GM12878 (cell line): ENCODE measurements at regions not wholly inside any gene's neighbourhood (a gene's known extent, or its start where the extent isn't known, plus 50 kb on each side); places are given as distances from the start of the nearest gene placed in this dataset.

Source experiments
- EGR1 ChIP-seq, 2 experiments: IDR thresholded peaks; 1 replicate in 1 of 2; 2 replicates in 1 of 2; pipeline ENCODE4 v1.6.1; 2011 to 2012; ENCODE audit warnings: low read depth in 2 of 2, low read length in 2 of 2, borderline replicate concordance in 1 of 2, mild to moderate bottlenecking in 1 of 2, moderate library complexity in 1 of 2
- EZH2 ChIP-seq: IDR thresholded peaks from 2 replicates; pipeline ENCODE4 v1.6.1; 2012; ENCODE audit warnings: low read depth, mild to moderate bottlenecking, control low read depth, inconsistent platforms, low read length, borderline replicate concordance; ENCODE audit not compliant: control insufficient read depth
- MXI1 ChIP-seq: fragments of 150-350 bp; IDR thresholded peaks from 2 replicates; pipeline ENCODE4 v1.6.1; 2011; ENCODE audit warnings: low read depth, mild to moderate bottlenecking, inconsistent platforms, low read length, improper control_type of control experiment
- MYC ChIP-seq: IDR thresholded peaks from 2 replicates; pipeline ENCODE4 v1.6.1; 2011; ENCODE audit warnings: mild to moderate bottlenecking, low read length, moderate library complexity, inconsistent platforms; ENCODE audit not compliant: insufficient read depth, insufficient replicate concordance, insufficient read length, severe bottlenecking
- NFIC ChIP-seq: IDR thresholded peaks from 2 replicates; pipeline ENCODE4 v1.6.1; 2012; ENCODE audit warnings: low read depth, mild to moderate bottlenecking, inconsistent platforms, low read length, moderate library complexity
- NFYA ChIP-seq: IDR thresholded peaks from 2 replicates; pipeline ENCODE4 v1.6.1; 2011; ENCODE audit warnings: low read depth, mild to moderate bottlenecking, low read length, improper control_type of control experiment, borderline replicate concordance
- ZNF217 ChIP-seq: fragments of 450-650 bp; IDR thresholded peaks from 2 replicates; pipeline ENCODE4 v1.6.1; 2017; ENCODE audit warnings: antibody characterized with exemption, mild to moderate bottlenecking
- TF ChIP-seq, protein P1 (sequence below): fragments of 450-650 bp; IDR thresholded peaks from 2 replicates; pipeline ENCODE4 v1.6.1; 2016; ENCODE audit warnings: mild to moderate bottlenecking
- TF ChIP-seq, protein P2 (sequence below): IDR thresholded peaks from 2 replicates; pipeline ENCODE4 v1.6.1; 2012; ENCODE audit warnings: low read depth, low read length, improper control_type of control experiment
- TF ChIP-seq, protein P3 (sequence below), 3 experiments: IDR thresholded peaks in 2 of 3; conservative IDR thresholded peaks in 1 of 3; 2 replicates each; pipeline ENCODE4 v1.5.1; 2011; ENCODE audit warnings: low read depth in 3 of 3, low read length in 3 of 3, mild to moderate bottlenecking in 3 of 3, control low read depth in 2 of 3, moderate library complexity in 2 of 3, inconsistent platforms in 1 of 3, mixed read lengths in 1 of 3; ENCODE audit not compliant: control insufficient read depth in 2 of 3, insufficient read depth in 1 of 3; ENCODE audit errors: extremely low read depth in 1 of 3
- TF ChIP-seq, protein P4 (sequence below): IDR thresholded peaks from 2 replicates; pipeline ENCODE4 v1.6.1; 2011; ENCODE audit warnings: borderline replicate concordance, low read depth, mild to moderate bottlenecking, moderate library complexity, mixed read lengths, low read length; ENCODE audit not compliant: insufficient read depth; ENCODE audit errors: extremely low read length

DNA sequence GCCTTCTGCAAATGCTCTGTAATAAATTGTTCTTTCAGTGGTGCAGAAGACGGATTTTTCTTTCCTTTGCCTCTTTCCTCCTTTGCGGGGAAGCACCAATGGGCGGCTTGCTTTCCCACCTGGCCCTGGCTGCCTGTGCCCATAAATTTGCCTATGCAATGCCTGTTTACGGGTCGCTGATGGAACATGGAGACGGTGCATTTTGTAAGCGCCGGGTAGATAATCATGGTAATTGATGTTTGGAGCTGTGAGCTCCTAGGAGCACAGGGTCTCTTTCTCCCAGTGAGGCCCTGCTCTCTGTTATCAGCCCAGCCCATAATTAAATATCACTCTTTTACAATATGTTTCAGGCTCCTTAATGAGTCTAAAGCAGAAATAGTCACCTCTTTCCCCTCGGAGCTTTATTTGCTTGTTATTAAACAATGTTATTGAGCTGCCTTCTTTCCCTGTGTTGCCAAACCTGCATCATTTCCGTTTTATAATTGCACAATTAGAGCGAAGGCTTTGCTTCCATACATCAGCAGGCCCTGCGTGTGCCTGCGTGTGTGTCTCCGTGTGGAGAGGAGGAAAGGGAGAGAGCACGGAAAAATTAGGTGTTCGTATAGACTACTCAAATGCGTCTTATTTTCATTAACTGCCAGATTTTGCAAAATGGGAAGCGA, 437.4 kb upstream of the POU3F3 start:
- TF ChIP-seq, protein P1, sequence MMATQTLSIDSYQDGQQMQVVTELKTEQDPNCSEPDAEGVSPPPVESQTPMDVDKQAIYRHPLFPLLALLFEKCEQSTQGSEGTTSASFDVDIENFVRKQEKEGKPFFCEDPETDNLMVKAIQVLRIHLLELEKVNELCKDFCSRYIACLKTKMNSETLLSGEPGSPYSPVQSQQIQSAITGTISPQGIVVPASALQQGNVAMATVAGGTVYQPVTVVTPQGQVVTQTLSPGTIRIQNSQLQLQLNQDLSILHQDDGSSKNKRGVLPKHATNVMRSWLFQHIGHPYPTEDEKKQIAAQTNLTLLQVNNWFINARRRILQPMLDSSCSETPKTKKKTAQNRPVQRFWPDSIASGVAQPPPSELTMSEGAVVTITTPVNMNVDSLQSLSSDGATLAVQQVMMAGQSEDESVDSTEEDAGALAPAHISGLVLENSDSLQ: no peak
- no peak for TF ChIP-seq ZNF217
- no peak for TF ChIP-seq NFYA
- no peak for TF ChIP-seq EZH2
- no peak for TF ChIP-seq EGR1 (IDR thresholded peaks at IDR 0.05; ENCODE audit: borderline replicate concordance in 1 of 2, low read depth in 2 of 2, low read length in 2 of 2)
- TF ChIP-seq, protein P2, sequence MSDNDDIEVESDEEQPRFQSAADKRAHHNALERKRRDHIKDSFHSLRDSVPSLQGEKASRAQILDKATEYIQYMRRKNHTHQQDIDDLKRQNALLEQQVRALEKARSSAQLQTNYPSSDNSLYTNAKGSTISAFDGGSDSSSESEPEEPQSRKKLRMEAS: no peak
- TF ChIP-seq, protein P3, sequence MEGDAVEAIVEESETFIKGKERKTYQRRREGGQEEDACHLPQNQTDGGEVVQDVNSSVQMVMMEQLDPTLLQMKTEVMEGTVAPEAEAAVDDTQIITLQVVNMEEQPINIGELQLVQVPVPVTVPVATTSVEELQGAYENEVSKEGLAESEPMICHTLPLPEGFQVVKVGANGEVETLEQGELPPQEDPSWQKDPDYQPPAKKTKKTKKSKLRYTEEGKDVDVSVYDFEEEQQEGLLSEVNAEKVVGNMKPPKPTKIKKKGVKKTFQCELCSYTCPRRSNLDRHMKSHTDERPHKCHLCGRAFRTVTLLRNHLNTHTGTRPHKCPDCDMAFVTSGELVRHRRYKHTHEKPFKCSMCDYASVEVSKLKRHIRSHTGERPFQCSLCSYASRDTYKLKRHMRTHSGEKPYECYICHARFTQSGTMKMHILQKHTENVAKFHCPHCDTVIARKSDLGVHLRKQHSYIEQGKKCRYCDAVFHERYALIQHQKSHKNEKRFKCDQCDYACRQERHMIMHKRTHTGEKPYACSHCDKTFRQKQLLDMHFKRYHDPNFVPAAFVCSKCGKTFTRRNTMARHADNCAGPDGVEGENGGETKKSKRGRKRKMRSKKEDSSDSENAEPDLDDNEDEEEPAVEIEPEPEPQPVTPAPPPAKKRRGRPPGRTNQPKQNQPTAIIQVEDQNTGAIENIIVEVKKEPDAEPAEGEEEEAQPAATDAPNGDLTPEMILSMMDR (IDR thresholded peaks at IDR 0.05 in 2 of 3, conservative IDR thresholded peaks at IDR 0.05 in 1 of 3; ENCODE audit: control insufficient read depth in 2 of 3, extremely low read depth in 1 of 3, insufficient read depth in 1 of 3, low read depth in 3 of 3, low read length in 3 of 3): no peak
- no peak for TF ChIP-seq MYC
- TF ChIP-seq, protein P4, sequence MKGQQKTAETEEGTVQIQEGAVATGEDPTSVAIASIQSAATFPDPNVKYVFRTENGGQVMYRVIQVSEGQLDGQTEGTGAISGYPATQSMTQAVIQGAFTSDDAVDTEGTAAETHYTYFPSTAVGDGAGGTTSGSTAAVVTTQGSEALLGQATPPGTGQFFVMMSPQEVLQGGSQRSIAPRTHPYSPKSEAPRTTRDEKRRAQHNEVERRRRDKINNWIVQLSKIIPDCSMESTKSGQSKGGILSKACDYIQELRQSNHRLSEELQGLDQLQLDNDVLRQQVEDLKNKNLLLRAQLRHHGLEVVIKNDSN: no peak
- TF ChIP-seq MXI1: no peak
- no peak for TF ChIP-seq NFIC
